GM12872 (cell line): ENCODE measurements at regions not wholly inside any gene's neighbourhood (a gene's known extent, or its start where the extent isn't known, plus 50 kb on each side); places are given as distances from the start of the nearest gene placed in this dataset.

Source experiments
- TF ChIP-seq, protein P1 (sequence below): IDR thresholded peaks from 3 replicates; pipeline ENCODE4 v1.5.1; 2011; ENCODE audit warnings: low read depth, mild to moderate bottlenecking, low read length, moderate library complexity; ENCODE audit not compliant: insufficient read depth

DNA sequence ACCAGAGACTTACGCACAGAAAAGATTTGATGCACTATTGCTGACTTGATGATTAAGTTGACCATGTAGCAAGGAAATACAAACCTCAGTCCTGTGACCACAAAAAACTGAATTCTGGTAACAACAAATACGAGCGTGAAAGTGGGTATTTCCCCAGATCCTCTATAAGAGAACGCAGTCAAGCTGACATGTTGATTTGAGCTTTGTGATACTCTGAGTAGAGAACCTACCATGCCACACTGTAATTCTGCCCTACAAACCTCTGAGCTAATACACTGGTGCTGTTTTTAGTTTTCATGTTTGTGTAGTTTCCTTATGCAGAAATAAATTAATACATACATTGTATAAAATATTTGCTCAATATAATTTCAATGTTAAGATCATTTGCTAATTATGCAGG is 565.6 kb upstream of the EPHA5 start:
- TF ChIP-seq, protein P1, sequence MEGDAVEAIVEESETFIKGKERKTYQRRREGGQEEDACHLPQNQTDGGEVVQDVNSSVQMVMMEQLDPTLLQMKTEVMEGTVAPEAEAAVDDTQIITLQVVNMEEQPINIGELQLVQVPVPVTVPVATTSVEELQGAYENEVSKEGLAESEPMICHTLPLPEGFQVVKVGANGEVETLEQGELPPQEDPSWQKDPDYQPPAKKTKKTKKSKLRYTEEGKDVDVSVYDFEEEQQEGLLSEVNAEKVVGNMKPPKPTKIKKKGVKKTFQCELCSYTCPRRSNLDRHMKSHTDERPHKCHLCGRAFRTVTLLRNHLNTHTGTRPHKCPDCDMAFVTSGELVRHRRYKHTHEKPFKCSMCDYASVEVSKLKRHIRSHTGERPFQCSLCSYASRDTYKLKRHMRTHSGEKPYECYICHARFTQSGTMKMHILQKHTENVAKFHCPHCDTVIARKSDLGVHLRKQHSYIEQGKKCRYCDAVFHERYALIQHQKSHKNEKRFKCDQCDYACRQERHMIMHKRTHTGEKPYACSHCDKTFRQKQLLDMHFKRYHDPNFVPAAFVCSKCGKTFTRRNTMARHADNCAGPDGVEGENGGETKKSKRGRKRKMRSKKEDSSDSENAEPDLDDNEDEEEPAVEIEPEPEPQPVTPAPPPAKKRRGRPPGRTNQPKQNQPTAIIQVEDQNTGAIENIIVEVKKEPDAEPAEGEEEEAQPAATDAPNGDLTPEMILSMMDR, result no peak

DNA sequence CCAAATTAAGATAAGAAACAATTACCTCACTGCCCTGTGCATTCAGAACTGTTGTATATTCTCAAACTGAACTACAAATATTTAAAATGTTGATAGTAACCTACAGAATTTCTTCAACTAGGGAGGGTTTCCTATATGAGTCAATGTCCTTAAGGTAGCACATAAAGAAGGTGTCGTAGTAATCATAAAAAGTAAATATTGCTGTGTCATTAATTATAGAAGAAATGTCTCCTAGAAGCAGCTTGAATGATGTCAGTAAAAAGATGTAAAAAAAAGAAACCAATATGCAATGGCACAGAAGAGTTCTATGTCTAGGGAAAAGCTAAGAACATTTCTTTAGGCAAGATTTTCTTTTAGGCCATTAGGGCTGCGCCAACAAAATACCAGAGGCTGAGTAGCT is 559.6 kb upstream of the EPHA5 start:
- TF ChIP-seq, protein P1, result no peak

DNA sequence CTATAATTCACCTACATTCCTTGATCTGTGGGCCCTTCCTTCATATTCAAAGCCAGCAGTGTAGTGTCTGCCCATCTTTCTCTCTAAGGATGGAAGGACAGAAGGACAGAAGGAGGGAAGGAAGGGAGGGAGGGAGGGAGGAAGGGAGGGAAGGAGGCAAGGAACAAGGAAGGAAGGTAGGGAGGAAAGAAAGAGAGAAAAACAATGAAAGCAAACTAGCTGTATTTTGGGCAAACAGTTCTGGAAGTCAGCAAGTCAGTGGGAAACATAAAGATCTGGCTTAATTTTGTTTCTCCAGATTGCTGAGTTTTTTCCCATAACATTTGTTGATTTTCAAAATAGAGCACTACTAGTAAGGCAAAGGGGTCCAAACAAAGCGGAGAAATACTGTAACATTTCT is 555.2 kb upstream of the EPHA5 start:
- TF ChIP-seq, protein P1, result no peak

DNA sequence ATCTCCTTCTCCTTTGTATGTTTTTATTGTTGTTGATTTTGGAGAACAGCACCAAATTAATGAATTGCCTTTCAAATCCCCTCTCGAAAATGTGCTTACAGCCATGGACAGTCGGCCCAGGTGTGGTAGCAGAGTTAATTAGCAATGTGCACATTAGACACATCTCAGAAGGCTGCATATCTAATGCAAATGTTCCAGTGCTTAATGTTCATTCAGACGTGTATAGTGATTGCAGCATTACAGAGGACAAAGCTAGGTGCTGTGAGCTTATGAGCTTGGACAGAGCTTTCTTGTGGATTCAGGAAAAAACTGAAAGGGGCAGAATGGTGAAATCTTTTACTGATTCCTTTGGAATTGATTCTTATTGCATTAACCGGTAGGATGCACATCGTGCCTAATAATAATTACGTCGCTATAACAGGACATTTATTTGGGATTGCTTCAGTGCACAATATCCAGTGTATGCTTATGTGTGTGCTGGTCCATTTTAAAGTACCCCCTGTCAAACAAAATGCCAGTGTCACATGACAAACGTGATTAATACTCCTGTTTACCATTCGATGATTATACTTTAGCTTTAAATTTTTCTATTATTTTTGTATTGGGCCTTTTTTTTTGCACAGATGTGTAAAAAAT is 552.9 kb upstream of the EPHA5 start:
- TF ChIP-seq, protein P1, result no peak

DNA sequence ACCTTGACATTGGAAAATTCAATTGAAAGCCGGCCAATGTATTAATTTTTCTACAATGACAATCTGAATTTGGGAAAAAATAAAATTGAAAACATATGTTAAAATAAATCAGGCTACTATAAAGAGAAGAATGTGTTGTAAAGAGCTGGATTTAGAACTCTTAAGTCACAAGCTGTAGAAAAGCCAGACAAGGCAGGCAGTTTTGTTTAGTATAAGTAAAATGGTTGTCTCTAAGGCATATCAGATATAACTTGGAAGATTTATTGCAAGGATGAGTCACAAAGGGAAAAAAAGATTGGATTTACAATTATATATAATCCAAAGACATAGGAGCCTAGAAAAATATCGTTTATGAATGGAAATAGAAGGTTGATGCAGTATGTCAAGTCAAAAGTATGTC is 549.1 kb upstream of the EPHA5 start:
- TF ChIP-seq, protein P1, result no peak

DNA sequence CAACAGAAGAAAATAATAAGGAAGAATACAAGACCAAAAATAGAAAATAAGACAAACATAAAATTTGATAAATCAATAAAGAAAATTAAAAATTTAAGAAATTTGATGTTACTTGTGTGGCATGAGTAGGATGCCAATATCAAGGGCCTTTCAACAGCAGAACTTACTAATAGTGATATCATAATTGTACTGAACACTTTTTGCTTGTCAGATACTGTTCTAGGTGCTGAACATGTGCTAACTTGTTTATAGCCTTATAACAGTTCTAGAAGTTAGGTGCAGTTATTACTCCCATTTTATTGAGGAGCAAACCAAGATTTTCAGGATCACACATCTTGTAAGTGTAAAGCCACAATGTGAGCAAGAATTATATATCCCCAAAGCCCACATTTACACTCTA is 546.0 kb upstream of the EPHA5 start:
- TF ChIP-seq, protein P1, result no peak

DNA sequence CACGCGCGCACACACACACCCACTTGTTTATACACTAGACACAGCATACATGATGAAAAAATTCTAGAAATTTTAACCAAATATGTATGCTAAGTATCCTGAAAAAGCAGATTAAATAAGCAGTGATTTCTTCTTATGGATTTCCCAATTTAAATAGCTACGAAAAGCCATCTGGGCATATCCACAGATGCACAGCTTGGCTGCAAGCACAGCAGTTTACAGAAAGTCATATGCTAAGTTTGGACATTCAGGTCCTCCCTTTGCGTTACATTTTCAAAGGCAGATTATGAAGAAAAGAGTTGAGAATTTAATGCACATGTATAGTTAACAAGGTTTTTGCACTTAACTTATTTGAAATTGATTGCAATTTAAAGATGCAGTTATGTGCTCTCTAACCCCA is 542.2 kb upstream of the EPHA5 start:
- TF ChIP-seq, protein P1, result no peak
